PFSK-1 (cell line): ENCODE measurements at regions not wholly inside any gene's neighbourhood (a gene's known extent, or its start where the extent isn't known, plus 50 kb on each side); places are given as distances from the start of the nearest gene placed in this dataset.

Experiments used
- FOXP2 ChIP-seq: optimal IDR thresholded peaks from 2 replicates; pipeline ENCODE3; 2011; ENCODE audit warnings: borderline replicate concordance, control low read depth, inconsistent platforms; ENCODE audit not compliant: insufficient read depth; ENCODE audit errors: extremely low read length, extremely low read depth
- POLR2AphosphoS5 ChIP-seq: IDR thresholded peaks from 2 replicates; pipeline ENCODE4 v1.6.1; 2012; ENCODE audit warnings: low read depth, mild to moderate bottlenecking, control low read depth, low read length, moderate library complexity
- REST ChIP-seq, 2 experiments: IDR thresholded peaks; 2 replicates each; pipeline versions ENCODE4 v1.6.1 to v1.8.0; 2011 to 2012; ENCODE audit warnings: low read depth in 2 of 2, low read length in 2 of 2, control low read depth in 1 of 2, inconsistent platforms in 1 of 2, mild to moderate bottlenecking in 1 of 2, moderate library complexity in 1 of 2; ENCODE audit not compliant: insufficient read depth in 1 of 2
- SIN3A ChIP-seq: IDR thresholded peaks from 2 replicates; pipeline ENCODE4 v1.6.1; 2012; ENCODE audit warnings: mild to moderate bottlenecking, low read length, moderate library complexity, borderline replicate concordance; ENCODE audit not compliant: insufficient read depth
- TAF1 ChIP-seq: IDR thresholded peaks from 2 replicates; pipeline ENCODE4 v1.6.1; 2012; ENCODE audit warnings: low read length, control low read depth, borderline replicate concordance; ENCODE audit not compliant: insufficient read depth

GRCh38 chr5:118577621-118578020, 410.7 kb downstream of the DTWD2 start:
- TF ChIP-seq TAF1 = no peak
- no peak for TF ChIP-seq REST (IDR thresholded peaks at IDR 0.05; ENCODE audit: insufficient read depth in 1 of 2, low read depth in 2 of 2, low read length in 2 of 2)
- TF ChIP-seq SIN3A = no peak
- TF ChIP-seq POLR2AphosphoS5 = no peak
- no peak for TF ChIP-seq FOXP2

GRCh38 chr5:118565335-118565971, 422.9 kb downstream of the DTWD2 start:
- TF ChIP-seq TAF1 = no peak
- no peak for TF ChIP-seq POLR2AphosphoS5
- TF ChIP-seq SIN3A = no peak
- TF ChIP-seq FOXP2 = no peak
- no peak for TF ChIP-seq REST (IDR thresholded peaks at IDR 0.05; ENCODE audit: insufficient read depth in 1 of 2, low read depth in 2 of 2, low read length in 2 of 2)

GRCh38 chr5:118561971-118562370, 426.4 kb downstream of the DTWD2 start:
- TF ChIP-seq FOXP2 (no peak), TAF1 (no peak), SIN3A (no peak)

GRCh38 chr5:118561235-118561634, 427.1 kb downstream of the DTWD2 start:
- TF ChIP-seq FOXP2 (no peak), TAF1 (no peak), SIN3A (no peak), POLR2AphosphoS5 (no peak), REST (IDR thresholded peaks at IDR 0.05; ENCODE audit: insufficient read depth in 1 of 2, low read depth in 2 of 2, low read length in 2 of 2) (no peak)

GRCh38 chr5:118558871-118559270, 429.5 kb downstream of the DTWD2 start:
- TF ChIP-seq POLR2AphosphoS5 (no peak), REST (IDR thresholded peaks at IDR 0.05; ENCODE audit: insufficient read depth in 1 of 2, low read depth in 2 of 2, low read length in 2 of 2) (no peak), FOXP2 (no peak), TAF1 (no peak), SIN3A (no peak)
